ENCODE measurements at regions not wholly inside any gene's neighbourhood (a gene's known extent, or its start where the extent isn't known, plus 50 kb on each side); places are given as distances from the start of the nearest gene placed in this dataset.

DNA sequence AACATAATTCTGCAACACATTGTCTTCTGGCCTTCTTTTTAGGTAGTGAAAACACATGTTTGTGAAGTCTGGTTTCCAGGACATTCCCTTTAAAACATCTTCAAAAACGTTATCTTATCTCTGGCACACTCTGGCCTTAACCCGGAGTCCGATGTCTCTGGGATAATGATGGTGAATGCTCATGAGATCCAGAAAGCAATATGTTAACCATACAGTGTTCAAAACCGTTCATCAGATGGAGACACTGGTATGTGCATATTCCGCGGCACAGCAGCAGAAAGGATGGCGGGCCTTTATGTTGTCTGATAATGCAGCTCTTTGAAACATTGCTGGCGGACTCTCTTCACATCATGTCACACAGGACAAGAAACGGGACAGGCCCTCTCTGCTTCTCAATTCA, 605.2 kb downstream of the CCDC171 start:
- DNase-seq (ENCODE audit: low spot score): no peak

DNA sequence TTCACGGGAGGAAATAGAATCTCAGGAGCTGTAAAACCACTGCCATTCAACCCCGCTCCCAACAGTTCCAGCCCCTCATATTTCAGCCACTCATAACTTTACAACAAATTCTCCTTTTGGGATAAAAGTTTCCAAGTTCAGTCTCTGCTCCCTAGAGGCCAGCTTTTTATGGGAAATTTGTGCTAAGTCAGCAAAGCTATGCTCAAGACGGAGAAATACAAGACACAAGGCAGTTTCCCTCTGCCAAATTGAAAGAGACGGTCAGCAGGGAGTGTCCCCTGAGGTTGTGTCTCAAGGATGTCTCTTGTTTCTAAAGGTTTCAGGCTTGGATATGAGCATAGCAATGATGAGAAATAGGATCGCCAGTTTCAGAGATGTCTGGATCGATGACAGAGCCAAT, 608.6 kb downstream of the CCDC171 start:
- no peak for DNase-seq (ENCODE audit: low spot score)

DNA sequence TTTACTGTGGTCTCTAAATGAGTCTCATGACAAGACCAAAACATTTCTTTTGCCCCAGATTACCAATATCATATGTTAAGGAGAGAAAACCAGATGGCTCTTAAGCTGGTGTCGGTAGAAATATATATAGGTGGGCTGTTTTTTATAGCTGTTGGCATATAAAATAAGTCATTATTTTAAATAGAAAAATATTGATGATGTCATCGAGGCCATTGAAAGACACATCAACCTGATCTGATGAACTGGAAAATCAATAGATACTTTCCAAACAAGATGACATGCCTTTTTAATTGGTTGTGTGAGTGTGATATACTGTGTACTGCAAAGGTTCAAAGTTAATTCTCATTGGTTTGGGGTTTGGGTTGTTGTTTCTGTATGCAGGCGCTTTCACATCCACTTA, 617.3 kb downstream of the CCDC171 start:
- no peak for DNase-seq (ENCODE audit: low spot score)

DNA sequence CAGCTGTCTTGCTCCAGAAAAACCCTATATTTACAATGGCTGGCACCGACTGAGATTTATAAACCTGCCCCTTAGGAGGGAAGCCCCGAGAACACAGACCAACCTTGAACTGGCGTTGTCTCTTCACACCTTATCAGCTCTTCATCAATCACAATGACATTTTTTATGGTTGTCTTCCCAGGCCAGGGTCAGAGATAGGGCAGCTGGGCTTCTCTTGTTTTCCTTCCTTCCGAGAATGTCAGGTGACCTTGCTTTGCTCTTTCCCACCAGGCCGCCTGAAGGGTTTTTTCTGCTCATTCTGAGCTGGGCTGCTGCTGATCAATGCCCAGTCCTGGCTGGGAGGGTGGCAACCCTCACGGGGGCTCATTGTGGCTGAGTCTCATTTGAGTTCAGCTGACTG, 619.1 kb downstream of the CCDC171 start:
- DNase-seq (ENCODE audit: low spot score): no peak

DNA sequence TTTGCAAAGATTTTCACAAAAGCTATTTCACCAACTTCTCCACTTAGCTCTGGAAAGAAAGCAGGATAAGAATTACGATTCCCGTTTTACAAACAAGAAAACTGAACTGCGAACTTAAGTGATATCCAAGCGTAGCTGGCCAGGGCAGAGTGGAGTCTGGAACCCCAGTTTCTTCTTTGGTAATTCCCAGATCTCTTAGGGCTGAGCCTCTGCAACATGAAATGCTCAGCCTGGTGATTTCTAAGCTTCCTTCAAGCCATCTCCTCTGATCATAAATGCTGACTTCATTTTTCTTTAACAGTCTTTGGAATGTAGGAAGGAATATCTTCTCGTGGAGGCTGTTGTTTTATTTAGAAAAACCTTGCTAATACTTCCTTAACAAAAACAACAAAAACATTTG, 620.0 kb downstream of the CCDC171 start:
- no peak for DNase-seq (ENCODE audit: low spot score)

DNA sequence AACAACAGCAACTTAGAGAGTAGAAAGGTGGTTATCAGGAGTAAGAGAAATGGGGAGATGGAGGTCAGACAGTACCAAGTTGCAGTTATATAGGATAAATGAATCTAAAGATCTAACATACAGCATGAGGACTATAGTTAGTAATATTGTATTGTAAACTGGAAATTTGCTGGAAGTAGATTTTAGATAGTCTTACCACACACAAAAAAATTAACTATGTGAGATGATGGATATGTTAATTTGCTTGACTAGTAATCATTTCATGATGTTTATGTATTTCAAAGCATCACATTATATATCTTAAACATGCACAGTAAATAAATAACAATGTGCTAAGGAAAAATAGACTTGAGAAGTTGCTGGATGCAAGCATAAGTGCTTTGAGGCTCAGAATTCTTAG, 622.1 kb downstream of the CCDC171 start:
- no peak for DNase-seq (ENCODE audit: low spot score)

DNA sequence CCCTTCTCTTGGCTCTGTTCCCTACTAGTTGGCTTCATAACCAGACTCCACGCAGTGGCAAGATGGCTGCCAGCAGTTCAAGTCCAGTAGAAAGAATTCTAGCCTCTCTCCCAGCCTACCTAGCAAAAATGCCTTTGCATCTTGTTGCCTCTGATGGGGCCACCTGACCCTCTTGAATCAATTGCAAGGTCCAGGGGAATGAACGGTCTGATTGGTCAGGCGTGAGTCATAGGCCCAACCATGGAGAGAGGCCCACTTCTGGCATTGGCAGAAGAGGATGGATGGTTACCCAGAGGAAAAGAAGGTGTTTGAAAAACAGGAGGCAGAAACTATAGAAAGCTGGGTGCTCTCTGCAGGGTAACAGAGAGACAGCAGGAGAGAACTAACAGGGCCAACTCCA, 622.6 kb downstream of the CCDC171 start:
- no peak for DNase-seq (ENCODE audit: low spot score)

DNA sequence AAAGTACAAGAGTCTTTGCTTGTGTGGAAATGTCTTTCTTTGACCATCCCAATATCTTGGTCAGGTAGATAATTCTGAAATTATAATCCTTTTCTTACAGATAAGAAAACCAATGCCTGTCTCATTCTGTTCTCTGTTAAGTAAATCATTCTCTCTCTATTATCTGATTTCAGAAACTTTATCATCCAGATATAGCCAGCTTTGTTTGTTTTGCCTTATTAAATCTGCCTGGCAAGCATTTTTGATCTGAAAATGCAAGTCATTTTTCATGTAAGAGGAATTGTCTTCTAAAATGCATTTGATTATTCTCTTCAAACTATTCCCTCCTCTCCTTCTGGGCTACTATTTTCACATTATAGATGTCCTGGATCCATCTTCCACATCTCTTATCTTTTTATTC, 625.5 kb downstream of the CCDC171 start:
- no peak for DNase-seq (ENCODE audit: low spot score)

DNA sequence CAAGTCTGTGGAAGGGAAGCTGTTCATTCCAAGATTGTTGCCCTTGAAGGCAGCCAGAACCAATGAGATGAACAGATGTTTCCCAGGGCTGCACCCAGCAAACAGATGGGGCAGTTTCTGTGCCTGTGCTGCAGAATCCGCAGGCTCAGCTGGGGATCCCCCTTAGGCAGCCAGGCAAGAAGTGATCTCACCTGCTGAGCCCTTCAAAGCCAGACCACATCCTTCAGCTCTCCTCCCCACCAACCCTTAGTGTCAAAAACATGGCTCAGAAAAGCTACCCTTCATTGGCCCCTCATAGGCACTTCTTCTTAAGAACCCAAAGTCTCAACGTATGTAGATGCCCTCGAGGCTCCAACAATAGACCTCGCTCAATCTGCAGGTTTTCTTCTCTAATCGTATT, 626.7 kb downstream of the CCDC171 start:
- no peak for DNase-seq (ENCODE audit: low spot score)

DNA sequence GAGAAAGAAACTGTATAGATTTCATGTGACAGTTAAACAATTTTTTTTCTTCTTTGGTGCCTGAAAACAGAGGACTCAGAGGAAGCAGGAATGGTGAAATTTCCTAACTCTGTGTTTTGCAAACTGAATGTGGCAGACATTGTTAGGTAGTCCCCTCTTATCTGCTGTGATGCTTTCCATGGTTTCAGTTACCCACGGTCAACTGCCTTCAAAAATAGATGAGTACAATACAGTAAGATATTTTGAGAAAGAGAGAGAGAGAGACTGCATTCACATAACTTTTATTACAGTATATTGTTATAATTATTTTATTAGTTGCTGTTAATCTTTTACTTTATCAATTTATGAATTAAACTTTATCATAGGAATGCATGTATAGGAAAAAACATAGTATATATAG, 627.2 kb downstream of the CCDC171 start:
- no peak for DNase-seq (ENCODE audit: low spot score)

DNA sequence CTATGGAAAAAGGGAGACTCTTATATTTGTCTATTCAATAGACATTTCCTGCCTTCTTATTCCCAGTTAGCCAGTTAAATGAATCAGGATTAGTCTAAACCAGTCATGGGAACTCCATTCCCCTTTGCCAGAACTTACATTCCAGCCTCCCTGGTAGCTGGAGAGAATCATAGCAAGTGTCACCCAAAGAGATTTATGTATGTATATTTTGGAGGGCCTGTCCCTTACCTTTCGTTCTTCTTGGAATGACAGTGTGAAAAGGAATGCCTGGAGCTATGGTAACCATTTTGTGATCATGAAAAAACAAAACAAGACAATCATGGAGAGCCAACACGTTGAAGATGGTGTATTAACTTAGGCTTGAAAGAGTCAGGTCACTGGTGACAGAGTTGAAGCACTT, 627.7 kb downstream of the CCDC171 start:
- no peak for DNase-seq (ENCODE audit: low spot score)

DNA sequence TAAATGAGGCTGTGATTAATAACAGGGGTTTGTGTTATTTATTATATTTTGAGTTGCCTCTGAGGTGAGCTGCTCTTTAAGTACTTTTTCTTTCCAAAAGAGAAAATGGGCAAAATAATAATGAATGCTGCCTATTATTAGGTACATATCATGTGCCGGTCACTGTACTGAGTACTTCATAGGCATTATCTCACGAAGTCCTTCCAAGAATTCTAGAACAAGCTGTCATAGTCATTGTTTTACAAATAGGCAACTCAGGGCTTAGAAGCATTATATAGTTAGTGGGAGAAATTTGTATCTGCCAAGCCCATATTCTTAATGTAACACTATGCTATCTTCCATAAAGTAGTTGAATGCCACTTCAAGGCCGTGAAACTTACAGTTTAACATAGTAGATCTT, 628.7 kb downstream of the CCDC171 start:
- no peak for DNase-seq (ENCODE audit: low spot score)

DNA sequence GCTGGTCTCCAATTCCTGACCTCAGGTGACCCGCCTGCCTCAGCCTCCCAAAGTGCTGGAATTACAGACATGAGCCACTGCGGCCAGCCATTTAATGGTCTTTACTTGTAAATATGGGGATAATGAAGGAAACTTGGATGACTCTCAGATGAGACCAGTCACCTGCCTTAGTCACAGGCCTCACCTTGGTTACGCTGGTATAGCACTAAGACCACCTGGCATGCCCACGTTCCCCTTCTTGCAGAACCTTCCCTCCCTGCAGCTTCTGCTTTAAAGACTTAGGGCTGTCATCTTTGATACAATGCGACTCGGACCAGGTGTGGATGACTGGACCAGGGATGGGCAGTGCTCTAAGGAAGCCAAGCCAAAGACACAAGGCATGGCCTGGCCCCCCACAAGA, 629.9 kb downstream of the CCDC171 start:
- no peak for DNase-seq (ENCODE audit: low spot score)

DNA sequence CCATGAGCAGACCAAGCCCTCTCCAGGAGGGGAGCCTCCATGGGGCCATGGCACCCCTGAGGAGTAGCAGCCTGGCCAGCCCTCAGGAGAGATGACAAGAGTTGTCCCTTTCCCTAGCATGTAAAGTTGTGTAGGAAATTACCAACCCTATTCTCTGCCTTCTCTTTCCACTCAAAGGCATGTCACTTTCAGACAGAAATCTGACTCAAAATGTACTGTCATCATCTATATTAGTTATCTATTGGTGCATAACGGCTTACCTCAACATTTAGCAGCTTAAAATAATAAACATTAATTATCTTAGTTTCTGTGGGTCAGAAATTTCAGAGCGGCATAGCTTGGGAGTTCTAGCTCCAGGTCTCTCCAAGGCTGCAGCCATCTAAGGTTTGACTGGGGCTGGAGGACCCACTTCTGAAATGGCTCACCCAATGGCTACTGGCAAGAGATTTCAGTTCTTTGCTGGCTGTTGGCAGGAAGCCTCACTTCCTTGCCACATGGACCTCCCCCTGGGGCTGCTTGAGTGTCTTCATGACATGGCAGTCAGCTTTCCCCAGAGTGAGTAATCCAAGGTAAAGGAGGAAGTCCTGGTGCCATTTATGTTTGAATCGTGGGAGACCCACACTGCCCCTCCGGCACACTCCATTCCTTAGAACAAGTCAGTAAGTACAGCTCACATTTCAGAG, 632.3 kb downstream of the CCDC171 start:
- no peak for DNase-seq (ENCODE audit: low spot score)

DNA sequence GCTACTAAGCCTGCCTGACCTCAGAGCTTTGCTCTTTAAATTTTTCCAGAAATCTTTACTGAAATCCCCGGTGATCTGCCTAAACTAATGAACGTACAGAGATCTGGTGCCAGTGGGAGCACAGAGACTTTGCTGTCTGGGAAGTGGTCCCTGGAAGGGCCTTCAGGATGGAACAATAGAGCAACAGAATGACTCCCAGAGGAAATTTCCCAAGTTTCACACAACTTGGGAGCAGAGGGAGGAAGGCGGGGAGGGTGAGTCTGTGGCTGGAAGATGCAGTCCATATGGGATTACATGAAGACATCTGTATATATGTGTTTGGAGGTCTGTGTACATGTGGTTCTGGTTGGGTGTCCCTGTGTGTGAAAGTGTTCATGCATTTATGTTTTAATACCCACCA, 638.3 kb downstream of the CCDC171 start:
- DNase-seq (ENCODE audit: low spot score): peak; percentile 1

DNA sequence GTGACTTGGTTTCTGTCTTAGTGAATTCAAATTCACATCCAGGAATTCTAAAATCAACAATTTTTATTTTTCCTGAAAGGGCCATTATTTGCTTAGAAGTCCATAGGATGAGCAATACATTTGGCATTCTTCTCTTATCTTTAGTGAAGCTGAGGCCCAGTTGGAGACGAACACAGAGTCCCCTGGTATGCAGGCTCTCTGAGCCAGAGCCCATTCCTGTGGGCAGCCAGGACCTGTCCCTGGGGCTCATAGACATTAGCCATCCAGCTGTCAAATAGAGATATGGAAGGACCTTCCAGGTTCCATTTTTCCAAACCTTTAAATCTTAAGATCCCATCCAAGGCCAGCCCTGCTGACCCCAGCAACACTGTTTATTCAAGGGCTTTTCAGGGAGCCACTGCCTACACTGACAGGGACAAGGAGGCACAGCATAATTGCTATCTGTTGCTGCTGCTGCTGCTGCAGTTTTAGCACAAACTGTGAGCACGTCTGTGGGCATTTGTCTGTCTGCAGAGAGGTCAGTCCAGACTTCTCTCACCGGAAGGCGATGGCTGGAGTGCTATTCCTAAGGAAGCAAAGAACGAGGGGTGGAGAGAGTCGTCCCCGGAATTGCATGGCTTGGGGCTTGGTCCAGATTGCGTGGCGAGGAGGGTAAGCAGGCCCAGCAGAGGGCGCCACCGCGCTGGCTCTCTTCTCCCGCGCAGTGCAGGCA, 639.0 kb downstream of the CCDC171 start:
- peak; percentile 56 for DNase-seq (ENCODE audit: low spot score)

DNA sequence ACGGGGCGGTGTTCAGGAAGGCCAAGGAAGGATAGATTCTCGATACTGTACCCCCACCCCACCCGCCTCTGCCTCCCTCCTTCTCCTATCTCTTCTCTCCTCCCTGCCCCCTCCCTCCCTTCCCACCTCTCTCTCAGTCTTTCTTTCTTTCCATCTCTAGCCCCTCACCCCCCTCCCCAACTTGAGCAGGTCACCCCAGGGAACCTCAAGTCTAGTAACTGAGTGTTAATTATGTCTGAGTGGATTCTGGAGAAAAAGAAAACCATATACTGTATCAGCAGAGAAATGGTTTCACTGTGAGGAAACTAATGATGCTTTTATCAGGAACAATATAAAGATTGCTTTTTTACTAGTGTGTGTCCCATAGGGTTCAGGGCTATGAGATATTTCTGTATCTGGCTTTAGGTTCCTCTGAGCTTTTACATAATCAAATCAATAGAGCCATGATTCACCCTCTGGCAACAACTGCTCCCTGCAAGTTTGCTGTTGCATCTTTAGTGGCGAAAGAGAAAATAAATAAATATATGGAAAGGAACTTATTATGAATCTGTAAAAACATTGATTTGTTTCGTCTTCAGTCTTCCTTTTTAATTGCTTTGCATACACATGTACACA, 639.7 kb downstream of the CCDC171 start:
- DNase-seq (ENCODE audit: low spot score): no peak

DNA sequence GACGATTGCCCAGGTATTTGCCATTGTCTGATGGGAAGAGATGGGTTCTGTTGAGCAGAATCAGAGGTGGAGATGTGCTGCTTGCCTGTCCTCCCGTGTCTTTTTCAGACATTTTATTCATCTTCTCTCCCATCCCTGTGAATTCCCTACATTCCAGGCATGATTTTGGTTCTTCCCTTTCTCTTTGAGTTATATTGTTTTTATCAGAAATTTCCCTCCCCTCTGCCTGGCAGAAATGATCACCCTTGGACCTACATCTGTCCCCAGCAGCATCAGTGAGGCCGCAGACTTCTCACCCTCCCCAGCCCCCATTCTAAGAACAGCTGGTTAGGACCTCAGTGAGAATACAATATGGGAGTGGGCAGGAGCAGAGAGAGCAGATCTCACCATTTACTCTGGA, 640.2 kb downstream of the CCDC171 start:
- no peak for DNase-seq (ENCODE audit: low spot score)

DNA sequence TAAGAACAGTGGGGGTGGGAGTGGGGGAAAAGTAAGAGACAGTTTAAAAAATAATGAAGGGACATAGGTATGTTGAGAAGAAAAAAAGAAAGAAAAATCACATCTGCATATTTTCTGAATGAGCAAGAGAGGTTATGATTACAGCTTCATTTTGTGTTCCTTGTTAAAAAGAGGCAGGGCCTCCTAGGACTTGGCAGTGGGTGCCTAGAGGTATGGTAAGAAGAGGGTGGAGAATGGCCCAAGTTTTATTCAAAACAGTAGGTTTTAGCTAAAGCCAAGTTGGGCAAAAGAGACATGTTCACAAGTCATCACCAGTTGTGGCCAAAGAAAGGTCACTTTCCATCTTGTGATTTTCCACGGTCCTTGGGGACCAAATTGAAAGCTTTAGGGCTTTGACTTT, 643.4 kb downstream of the CCDC171 start:
- DNase-seq (ENCODE audit: low spot score): no peak

DNA sequence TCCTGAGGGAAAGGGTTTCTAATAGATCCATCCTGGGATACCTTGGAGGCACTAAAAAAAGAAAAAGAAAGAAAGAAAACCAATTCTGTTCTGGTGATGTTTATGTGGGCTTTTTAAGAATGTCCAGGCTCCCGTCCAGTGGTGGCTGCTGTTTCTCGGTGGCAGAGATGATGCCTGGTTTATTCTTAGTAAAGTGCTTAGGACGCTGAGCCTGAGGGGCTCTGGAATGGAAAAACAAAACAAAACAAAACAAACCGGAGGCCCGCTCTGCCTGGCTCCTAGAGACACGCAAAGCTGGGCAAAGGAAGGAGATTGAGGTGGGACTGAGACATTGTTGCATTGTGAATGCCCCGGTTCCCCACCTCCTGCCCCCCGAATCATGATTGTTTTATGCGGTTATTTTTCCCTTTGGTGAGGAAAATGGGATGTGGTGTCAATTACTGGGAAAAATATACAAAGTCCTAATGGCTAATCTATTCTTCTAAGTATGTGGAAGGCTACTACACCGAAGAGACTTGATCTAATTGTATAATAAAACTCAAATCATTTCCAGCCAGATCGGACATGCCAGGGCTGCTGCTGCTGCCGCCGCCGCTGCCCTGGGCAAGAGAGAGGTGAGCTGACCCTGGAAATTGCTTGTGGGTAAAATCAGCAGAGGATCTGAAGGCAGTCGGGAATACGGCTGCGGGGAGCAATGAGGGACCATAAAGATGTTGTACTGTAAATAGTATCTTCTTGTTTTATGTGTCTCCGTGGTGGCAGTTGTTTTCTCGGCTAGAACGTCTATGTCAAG, 644.9 kb downstream of the CCDC171 start:
- DNase-seq (ENCODE audit: low spot score): no peak

DNA sequence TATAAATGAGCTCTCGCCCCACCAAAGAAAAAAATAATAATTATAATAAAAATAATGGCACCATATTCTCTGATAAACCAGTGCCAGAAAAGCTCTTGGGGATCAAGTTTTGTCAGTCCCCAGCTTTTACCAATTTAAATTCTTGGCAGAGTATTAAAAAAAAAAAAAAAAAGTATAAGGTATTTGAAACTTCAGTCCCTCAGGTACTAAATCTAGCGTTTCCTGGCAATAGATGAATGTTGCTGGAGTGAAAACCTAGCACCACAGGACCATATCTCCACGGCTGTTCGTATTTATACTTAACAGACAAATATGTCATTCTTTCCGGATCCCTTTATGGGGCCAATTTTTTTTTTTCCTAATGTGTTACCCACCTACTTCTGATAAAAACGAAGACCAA, 646.2 kb downstream of the CCDC171 start:
- no peak for DNase-seq (ENCODE audit: low spot score)

DNA sequence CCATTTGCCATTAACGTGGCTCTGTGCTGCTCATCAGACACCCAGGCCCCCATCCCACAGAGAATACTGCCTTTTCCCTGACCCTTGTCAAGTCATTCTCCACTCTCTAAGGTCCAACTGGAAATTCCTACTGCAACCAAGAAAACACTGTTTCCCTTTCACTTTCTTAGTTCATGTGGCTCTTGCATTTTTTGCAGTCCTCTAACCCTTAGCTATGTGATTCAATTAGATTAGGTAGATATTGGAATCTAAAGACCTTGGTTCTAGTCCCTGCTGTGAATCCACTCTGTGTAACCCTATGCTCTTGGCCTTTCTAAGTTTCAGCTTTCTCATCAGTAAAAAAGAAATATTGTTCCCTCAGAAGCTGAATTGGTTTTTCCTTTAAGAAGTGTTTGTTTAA, 649.4 kb downstream of the CCDC171 start:
- no peak for DNase-seq (ENCODE audit: low spot score)
